ENCODE measurements at regions not wholly inside any gene's neighbourhood (a gene's known extent, or its start where the extent isn't known, plus 50 kb on each side); places are given as distances from the start of the nearest gene placed in this dataset.
A peak's percentile ranks its signal among the peaks of the same experiment; 100 is the strongest.

- Histone ChIP-seq H4K91ac (replicated peaks; ENCODE audit: insufficient read length, low read length) (no peak overlapping the region), H2BK20ac (ENCODE audit: low read length) (no peak overlapping the region), H2BK15ac (ENCODE audit: low read length) (no peak overlapping the region), H3K36me3 (ENCODE audit: control insufficient read depth in 2 of 4, insufficient read depth in 4 of 4, low read length in 3 of 4) (no peaks in the 10 kb centered on the region), H4K5ac (ENCODE audit: insufficient read length, low read depth, low read length) (no peak overlapping the region), H2BK12ac (ENCODE audit: low read depth, low read length) (no peak overlapping the region), H4K8ac (ENCODE audit: extremely low read depth, insufficient read depth, low read length) (no peak overlapping the region), H4K20me1 (replicated peaks in 1 of 2; ENCODE audit: control insufficient read depth in 1 of 2, insufficient read depth in 2 of 2, low read length in 2 of 2) (peaks cover 0 to 2% of the 10 kb centered on the region in 2 experiments), H3K79me1 (ENCODE audit: low read depth, low read length) (no peaks in the 10 kb centered on the region), H3K4me1 (replicated peaks in 1 of 4; ENCODE audit: control insufficient read depth in 3 of 4, insufficient read depth in 4 of 4, low read length in 3 of 4) (no peaks in the 10 kb centered on the region), H3K14ac (ENCODE audit: insufficient read length) (no peak overlapping the region), H3K4me2 (ENCODE audit: insufficient read depth in 1 of 2, low read depth in 2 of 2, low read length in 2 of 2) (no peak overlapping the region), H2BK5ac (ENCODE audit: low read depth, low read length) (no peak overlapping the region), H3K23ac (ENCODE audit: insufficient read length) (no peak overlapping the region), H3K56ac (replicated peaks; ENCODE audit: insufficient read length, low read depth, low read length) (no peak overlapping the region), H3K27ac (ENCODE audit: low read depth, low read length) (no peak overlapping the region), H3K9me3 (ENCODE audit: insufficient read depth in 2 of 2, low read depth in 1 of 2, low read length in 1 of 2) (no peaks in the 10 kb centered on the region), H3K9ac (replicated peaks in 1 of 4; ENCODE audit: extremely low read depth in 1 of 4, low read depth in 3 of 4, low read length in 3 of 4) (no peak overlapping the region), H3K4me3 (ENCODE audit: extremely low read depth in 1 of 4, insufficient read depth in 2 of 4, low read depth in 3 of 4, low read length in 4 of 4) (no peak overlapping the region), H3K18ac (ENCODE audit: extremely low read depth, low read length) (no peak overlapping the region), H2AK5ac (ENCODE audit: low read depth, low read length) (no peak overlapping the region), H3K4ac (replicated peaks; ENCODE audit: insufficient read length, low read depth, low read length) (no peak overlapping the region), H2BK120ac (replicated peaks; ENCODE audit: low read depth, low read length) (no peak overlapping the region), H3K23me2 (ENCODE audit: low read depth, low read length) (no peaks in the 10 kb centered on the region), H3K79me2 (ENCODE audit: control insufficient read depth in 1 of 2, insufficient read depth in 2 of 2, low read length in 2 of 2) (no peaks in the 10 kb centered on the region), H3K27me3 (replicated peaks in 1 of 4; ENCODE audit: control insufficient read depth in 3 of 4, extremely low read depth in 1 of 4, insufficient read depth in 3 of 4, low read length in 3 of 4) (no peaks in the 10 kb centered on the region; a peak in 1 of 7 replicates), H2AFZ (ENCODE audit: low read length) (no peak overlapping the region)
- ChIA-PET POLR2A (ENCODE audit: partially characterized antibody) (interaction anchor here (0.6 kb wide), 1 partner anchor 126 kb away, joined by 3 read pairs; no protein-coding TSS in a partner anchor), CTCF (ENCODE audit: partially characterized antibody) (interaction anchor here (0.7 to 1.3 kb wide), 5 partner anchors 11 to 429 kb away, joined by 3 to 6 read pairs (median 3); no protein-coding TSS in a partner anchor)
- DNase-seq (ENCODE audit: low read depth in 1 of 2, low spot score in 2 of 2) (no peak), FAIRE-seq (peak; percentile 28)
- WGBS, 2 experiments (ENCODE audit: extremely low coverage in 1 of 2, insufficient coverage in 1 of 2, insufficient read length in 1 of 2, insufficient replicate concordance in 2 of 2, low coverage in 1 of 2, low lambda C conversion rate in 2 of 2, missing lambda C conversion rate in 1 of 2), result 86% methylated on average over 6 of the region's 6 CpGs; no CpG with 5 or more reads in 1 of the 2 experiments
- TF ChIP-seq SP1 (IDR thresholded peaks at IDR 0.05; ENCODE audit: low read depth, low read length) (no peak), EGR1 (IDR thresholded peaks at IDR 0.05; ENCODE audit: borderline replicate concordance, low read depth, low read length) (no peak), RBBP5 (IDR thresholded peaks at IDR 0.05; ENCODE audit: borderline replicate concordance, low read depth, low read length) (no peak), HDAC2 (IDR thresholded peaks at IDR 0.05; ENCODE audit: borderline replicate concordance in 1 of 2, low read depth in 2 of 2, low read length in 2 of 2) (no peak), TEAD4 (IDR thresholded peaks at IDR 0.05; ENCODE audit: low read depth, low read length) (no peak), JUN (IDR thresholded peaks at IDR 0.05; ENCODE audit: low read depth, low read length) (no peak), SIN3A (conservative IDR thresholded peaks at IDR 0.05 in 1 of 2, IDR thresholded peaks at IDR 0.05 in 1 of 2; ENCODE audit: low read depth in 1 of 2, low read length in 2 of 2) (no peak), MAX (IDR thresholded peaks at IDR 0.05) (no peak), TAF7 (optimal IDR thresholded peaks at IDR 0.05; ENCODE audit: borderline replicate concordance, low read depth, low read length) (no peak), RXRA (IDR thresholded peaks at IDR 0.05; ENCODE audit: insufficient read depth, low read depth, low read length) (no peak), GTF2F1 (IDR thresholded peaks at IDR 0.05; ENCODE audit: borderline replicate concordance, low read depth, low read length) (no peak), POU5F1 (IDR thresholded peaks at IDR 0.05; ENCODE audit: low read depth, low read length) (no peak), BCL11A (IDR thresholded peaks at IDR 0.05; ENCODE audit: low read depth in 2 of 2, low read length in 2 of 2) (no peak), CEBPB (IDR thresholded peaks at IDR 0.05; ENCODE audit: low read depth, low read length) (no peak)
These were observed 82.0 kb upstream of the JAK1 start for GRCh38 chr1:65048335-65048734.

All from H1 (cell line).